ENCODE measurements at regions not wholly inside any gene's neighbourhood (a gene's known extent, or its start where the extent isn't known, plus 50 kb on each side); places are given as distances from the start of the nearest gene placed in this dataset.

DNA sequence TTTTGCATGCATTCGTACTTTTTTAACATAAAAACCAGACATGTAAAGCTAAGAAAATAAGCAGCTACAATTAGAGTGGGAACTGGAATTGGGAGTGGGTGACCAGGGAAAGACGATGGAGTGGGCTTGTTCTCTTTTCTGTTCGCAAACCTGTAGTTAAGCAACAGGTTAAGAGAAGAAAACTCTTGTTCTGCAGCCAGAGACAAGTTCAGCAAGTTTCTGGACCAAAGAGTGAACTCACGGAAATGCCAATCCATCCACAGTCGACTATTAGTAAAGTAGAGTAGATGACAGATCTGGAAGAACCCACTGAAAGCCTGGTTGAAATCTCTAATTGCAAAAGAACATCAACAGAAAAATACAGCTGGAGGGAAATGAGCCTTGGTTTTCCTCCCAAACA, 197.8 kb downstream of the TFAP2A start:
- Histone ChIP-seq H3K9ac (replicated peaks; ENCODE audit: extremely low read depth, insufficient read depth, low read length) (no peak overlapping the region), H3K9me3 (replicated peaks; ENCODE audit: control insufficient read depth, insufficient read depth, low read length) (peaks cover 4% of the 10 kb centered on the region), H3K27ac (ENCODE audit: insufficient read depth, low read depth, low read length) (no peak overlapping the region), H3K79me2 (ENCODE audit: control insufficient read depth, insufficient read depth, low read length) (no peaks in the 10 kb centered on the region), H4K20me1 (replicated peaks; ENCODE audit: control insufficient read depth, extremely low read depth, insufficient read depth, low read length) (no peaks in the 10 kb centered on the region), H2AFZ (ENCODE audit: low read depth, low read length) (no peak overlapping the region), H3K4me2 (ENCODE audit: insufficient read depth, low read length) (no peak overlapping the region), H3K27me3 (ENCODE audit: control insufficient read depth in 2 of 2, insufficient read depth in 2 of 2, low read length in 2 of 2) (no peaks in the 10 kb centered on the region), H3K9me1 (replicated peaks; ENCODE audit: control insufficient read depth, extremely low read depth, insufficient read depth, low read length) (no peaks in the 10 kb centered on the region), H3K36me3 (ENCODE audit: control insufficient read depth in 2 of 2, extremely low read depth in 1 of 2, insufficient read depth in 2 of 2, low read length in 2 of 2) (no peaks in the 10 kb centered on the region), H3K4me3 (replicated peaks in 1 of 3; ENCODE audit: insufficient read depth in 1 of 3, low read depth in 1 of 3, low read length in 3 of 3) (no peak overlapping the region), H3K4me1 (ENCODE audit: control insufficient read depth, extremely low read depth, insufficient read depth, low read length) (no peaks in the 10 kb centered on the region)
- no peak for FAIRE-seq
- TF ChIP-seq EZH2 (IDR thresholded peaks at IDR 0.05; ENCODE audit: borderline replicate concordance, low read depth, low read length, severe bottlenecking) (no peak), JUN (IDR thresholded peaks at IDR 0.05; ENCODE audit: borderline replicate concordance, insufficient read depth, insufficient read length, low read depth) (no peak), MAX (IDR thresholded peaks at IDR 0.05; ENCODE audit: insufficient read depth, insufficient read length) (no peak), GATA2 (IDR thresholded peaks at IDR 0.05; ENCODE audit: insufficient read depth, insufficient read length, low read depth, low read length) (no peak), POLR2AphosphoS5 (IDR thresholded peaks at IDR 0.05; ENCODE audit: insufficient read depth, low read depth, low read length) (no peak), POLR2A (IDR thresholded peaks at IDR 0.05; ENCODE audit: low read depth, low read length) (no peak), FOS (IDR thresholded peaks at IDR 0.05; ENCODE audit: borderline replicate concordance, insufficient read depth, low read length) (no peak), CTCF (IDR thresholded peaks at IDR 0.05; ENCODE audit: extremely low read depth in 1 of 2, insufficient read depth in 1 of 2, low read depth in 1 of 2, low read length in 2 of 2) (no peak), MYC (IDR thresholded peaks at IDR 0.05; ENCODE audit: low read depth, low read length) (no peak)
- DNase-seq (ENCODE audit: low read depth, low spot score), result no peak
- BruUV-seq (replicated peaks), result no TSS peak
- intact Hi-C loops (cut with micrococcal nuclease), result no loop called here
- ChIA-PET POLR2A (no interaction called here), CTCF (no interaction called here)
- dilution Hi-C loops (cut with MboI; ENCODE audit: extremely low pct_ligation_motif_present, low sequenced_read_pairs), result no loop called here
